ENCODE measurements at regions not wholly inside any gene's neighbourhood (a gene's known extent, or its start where the extent isn't known, plus 50 kb on each side); places are given as distances from the start of the nearest gene placed in this dataset.

DNA sequence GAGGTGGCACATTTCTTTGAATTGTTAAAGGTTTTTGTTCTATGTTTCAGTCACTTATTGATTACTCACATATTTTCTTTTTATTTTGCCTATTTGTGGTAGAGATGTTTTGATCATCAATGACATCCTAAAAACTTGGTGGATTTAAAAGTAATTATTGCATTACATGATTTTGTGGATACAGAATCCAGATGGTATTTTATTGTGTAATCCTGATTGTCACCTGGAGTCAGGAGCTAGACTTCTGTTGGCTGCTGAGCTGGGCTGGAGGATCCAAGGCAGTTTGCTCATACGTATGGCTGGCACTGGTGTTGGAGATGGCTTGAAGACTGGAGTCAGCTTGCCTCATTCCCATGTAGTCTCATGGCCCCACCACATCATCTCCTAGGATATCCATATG lies 1009.6 kb upstream of the PCDH7 start:
- Histone ChIP-seq H3K36me3 (ENCODE audit: insufficient read depth) (no peaks in the 10 kb centered on the region), H3K27ac (ENCODE audit: low read depth) (no peak overlapping the region), H2AFZ (no peak overlapping the region), H3K9me2 (ENCODE audit: insufficient read depth) (no peaks in the 10 kb centered on the region), H3K27me3 (ENCODE audit: insufficient read depth) (no peaks in the 10 kb centered on the region), H3K4me1 (ENCODE audit: insufficient read depth) (no peaks in the 10 kb centered on the region), H3K4me3 (no peak overlapping the region), H3K79me2 (replicated peaks; ENCODE audit: insufficient read depth) (no peaks in the 10 kb centered on the region), H3F3A (replicated peaks; ENCODE audit: low read depth) (no peaks in the 10 kb centered on the region), H3K4me2 (no peak overlapping the region), H4K20me1 (replicated peaks; ENCODE audit: insufficient read depth) (no peaks in the 10 kb centered on the region)
- H3K4me1 Mint-ChIP-seq, result no peaks in the 10 kb centered on the region
- ATAC-seq (no peak), DNase-seq (ENCODE audit: low spot score) (no peak)
- H3K4me3 Mint-ChIP-seq, result no peak overlapping the region
- H3K9me3 Mint-ChIP-seq, result peaks cover 20% of the 10 kb centered on the region
- peaks cover 14% of the 10 kb centered on the region for H3K36me3 Mint-ChIP-seq (ENCODE audit: low read depth)
- TF ChIP-seq STAT1 (IDR thresholded peaks at IDR 0.05; ENCODE audit: unreplicated experiment), result no peak
- TF ChIP-seq, protein P1, sequence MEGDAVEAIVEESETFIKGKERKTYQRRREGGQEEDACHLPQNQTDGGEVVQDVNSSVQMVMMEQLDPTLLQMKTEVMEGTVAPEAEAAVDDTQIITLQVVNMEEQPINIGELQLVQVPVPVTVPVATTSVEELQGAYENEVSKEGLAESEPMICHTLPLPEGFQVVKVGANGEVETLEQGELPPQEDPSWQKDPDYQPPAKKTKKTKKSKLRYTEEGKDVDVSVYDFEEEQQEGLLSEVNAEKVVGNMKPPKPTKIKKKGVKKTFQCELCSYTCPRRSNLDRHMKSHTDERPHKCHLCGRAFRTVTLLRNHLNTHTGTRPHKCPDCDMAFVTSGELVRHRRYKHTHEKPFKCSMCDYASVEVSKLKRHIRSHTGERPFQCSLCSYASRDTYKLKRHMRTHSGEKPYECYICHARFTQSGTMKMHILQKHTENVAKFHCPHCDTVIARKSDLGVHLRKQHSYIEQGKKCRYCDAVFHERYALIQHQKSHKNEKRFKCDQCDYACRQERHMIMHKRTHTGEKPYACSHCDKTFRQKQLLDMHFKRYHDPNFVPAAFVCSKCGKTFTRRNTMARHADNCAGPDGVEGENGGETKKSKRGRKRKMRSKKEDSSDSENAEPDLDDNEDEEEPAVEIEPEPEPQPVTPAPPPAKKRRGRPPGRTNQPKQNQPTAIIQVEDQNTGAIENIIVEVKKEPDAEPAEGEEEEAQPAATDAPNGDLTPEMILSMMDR (conservative IDR thresholded peaks at IDR 0.05; ENCODE audit: low read depth in 2 of 2), result no peak
- no peak for TF ChIP-seq ZNF331 (CRISPR knock-in tag; IDR thresholded peaks at IDR 0.05; ENCODE audit: low read depth)
- no peak for TF ChIP-seq EZH2phosphoT487 (IDR thresholded peaks at IDR 0.05; ENCODE audit: unreplicated experiment)
- TF ChIP-seq, protein P2, sequence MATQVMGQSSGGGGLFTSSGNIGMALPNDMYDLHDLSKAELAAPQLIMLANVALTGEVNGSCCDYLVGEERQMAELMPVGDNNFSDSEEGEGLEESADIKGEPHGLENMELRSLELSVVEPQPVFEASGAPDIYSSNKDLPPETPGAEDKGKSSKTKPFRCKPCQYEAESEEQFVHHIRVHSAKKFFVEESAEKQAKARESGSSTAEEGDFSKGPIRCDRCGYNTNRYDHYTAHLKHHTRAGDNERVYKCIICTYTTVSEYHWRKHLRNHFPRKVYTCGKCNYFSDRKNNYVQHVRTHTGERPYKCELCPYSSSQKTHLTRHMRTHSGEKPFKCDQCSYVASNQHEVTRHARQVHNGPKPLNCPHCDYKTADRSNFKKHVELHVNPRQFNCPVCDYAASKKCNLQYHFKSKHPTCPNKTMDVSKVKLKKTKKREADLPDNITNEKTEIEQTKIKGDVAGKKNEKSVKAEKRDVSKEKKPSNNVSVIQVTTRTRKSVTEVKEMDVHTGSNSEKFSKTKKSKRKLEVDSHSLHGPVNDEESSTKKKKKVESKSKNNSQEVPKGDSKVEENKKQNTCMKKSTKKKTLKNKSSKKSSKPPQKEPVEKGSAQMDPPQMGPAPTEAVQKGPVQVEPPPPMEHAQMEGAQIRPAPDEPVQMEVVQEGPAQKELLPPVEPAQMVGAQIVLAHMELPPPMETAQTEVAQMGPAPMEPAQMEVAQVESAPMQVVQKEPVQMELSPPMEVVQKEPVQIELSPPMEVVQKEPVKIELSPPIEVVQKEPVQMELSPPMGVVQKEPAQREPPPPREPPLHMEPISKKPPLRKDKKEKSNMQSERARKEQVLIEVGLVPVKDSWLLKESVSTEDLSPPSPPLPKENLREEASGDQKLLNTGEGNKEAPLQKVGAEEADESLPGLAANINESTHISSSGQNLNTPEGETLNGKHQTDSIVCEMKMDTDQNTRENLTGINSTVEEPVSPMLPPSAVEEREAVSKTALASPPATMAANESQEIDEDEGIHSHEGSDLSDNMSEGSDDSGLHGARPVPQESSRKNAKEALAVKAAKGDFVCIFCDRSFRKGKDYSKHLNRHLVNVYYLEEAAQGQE (IDR thresholded peaks at IDR 0.05; ENCODE audit: unreplicated experiment), result no peak
- TF ChIP-seq, protein P3, sequence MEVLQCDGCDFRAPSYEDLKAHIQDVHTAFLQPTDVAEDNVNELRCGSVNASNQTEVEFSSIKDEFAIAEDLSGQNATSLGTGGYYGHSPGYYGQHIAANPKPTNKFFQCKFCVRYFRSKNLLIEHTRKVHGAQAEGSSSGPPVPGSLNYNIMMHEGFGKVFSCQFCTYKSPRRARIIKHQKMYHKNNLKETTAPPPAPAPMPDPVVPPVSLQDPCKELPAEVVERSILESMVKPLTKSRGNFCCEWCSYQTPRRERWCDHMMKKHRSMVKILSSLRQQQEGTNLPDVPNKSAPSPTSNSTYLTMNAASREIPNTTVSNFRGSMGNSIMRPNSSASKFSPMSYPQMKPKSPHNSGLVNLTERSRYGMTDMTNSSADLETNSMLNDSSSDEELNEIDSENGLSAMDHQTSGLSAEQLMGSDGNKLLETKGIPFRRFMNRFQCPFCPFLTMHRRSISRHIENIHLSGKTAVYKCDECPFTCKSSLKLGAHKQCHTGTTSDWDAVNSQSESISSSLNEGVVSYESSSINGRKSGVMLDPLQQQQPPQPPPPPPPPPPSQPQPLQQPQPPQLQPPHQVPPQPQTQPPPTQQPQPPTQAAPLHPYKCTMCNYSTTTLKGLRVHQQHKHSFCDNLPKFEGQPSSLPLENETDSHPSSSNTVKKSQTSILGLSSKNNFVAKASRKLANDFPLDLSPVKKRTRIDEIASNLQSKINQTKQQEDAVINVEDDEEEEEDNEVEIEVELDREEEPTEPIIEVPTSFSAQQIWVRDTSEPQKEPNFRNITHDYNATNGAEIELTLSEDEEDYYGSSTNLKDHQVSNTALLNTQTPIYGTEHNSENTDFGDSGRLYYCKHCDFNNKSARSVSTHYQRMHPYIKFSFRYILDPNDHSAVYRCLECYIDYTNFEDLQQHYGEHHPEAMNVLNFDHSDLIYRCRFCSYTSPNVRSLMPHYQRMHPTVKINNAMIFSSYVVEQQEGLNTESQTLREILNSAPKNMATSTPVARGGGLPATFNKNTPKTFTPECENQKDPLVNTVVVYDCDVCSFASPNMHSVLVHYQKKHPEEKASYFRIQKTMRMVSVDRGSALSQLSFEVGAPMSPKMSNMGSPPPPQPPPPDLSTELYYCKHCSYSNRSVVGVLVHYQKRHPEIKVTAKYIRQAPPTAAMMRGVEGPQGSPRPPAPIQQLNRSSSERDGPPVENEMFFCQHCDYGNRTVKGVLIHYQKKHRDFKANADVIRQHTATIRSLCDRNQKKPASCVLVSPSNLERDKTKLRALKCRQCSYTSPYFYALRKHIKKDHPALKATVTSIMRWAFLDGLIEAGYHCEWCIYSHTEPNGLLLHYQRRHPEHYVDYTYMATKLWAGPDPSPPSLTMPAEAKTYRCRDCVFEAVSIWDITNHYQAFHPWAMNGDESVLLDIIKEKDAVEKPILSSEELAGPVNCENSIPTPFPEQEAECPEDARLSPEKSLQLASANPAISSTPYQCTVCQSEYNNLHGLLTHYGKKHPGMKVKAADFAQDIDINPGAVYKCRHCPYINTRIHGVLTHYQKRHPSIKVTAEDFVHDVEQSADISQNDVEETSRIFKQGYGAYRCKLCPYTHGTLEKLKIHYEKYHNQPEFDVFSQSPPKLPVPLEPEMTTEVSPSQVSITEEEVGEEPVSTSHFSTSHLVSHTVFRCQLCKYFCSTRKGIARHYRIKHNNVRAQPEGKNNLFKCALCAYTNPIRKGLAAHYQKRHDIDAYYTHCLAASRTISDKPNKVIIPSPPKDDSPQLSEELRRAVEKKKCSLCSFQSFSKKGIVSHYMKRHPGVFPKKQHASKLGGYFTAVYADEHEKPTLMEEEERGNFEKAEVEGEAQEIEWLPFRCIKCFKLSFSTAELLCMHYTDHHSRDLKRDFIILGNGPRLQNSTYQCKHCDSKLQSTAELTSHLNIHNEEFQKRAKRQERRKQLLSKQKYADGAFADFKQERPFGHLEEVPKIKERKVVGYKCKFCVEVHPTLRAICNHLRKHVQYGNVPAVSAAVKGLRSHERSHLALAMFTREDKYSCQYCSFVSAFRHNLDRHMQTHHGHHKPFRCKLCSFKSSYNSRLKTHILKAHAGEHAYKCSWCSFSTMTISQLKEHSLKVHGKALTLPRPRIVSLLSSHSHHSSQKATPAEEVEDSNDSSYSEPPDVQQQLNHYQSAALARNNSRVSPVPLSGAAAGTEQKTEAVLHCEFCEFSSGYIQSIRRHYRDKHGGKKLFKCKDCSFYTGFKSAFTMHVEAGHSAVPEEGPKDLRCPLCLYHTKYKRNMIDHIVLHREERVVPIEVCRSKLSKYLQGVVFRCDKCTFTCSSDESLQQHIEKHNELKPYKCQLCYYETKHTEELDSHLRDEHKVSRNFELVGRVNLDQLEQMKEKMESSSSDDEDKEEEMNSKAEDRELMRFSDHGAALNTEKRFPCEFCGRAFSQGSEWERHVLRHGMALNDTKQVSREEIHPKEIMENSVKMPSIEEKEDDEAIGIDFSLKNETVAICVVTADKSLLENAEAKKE (CRISPR knock-in tag; IDR thresholded peaks at IDR 0.05), result no peak
- TF ChIP-seq JUNB (IDR thresholded peaks at IDR 0.05; ENCODE audit: unreplicated experiment), result no peak
- TF ChIP-seq, protein P4, sequence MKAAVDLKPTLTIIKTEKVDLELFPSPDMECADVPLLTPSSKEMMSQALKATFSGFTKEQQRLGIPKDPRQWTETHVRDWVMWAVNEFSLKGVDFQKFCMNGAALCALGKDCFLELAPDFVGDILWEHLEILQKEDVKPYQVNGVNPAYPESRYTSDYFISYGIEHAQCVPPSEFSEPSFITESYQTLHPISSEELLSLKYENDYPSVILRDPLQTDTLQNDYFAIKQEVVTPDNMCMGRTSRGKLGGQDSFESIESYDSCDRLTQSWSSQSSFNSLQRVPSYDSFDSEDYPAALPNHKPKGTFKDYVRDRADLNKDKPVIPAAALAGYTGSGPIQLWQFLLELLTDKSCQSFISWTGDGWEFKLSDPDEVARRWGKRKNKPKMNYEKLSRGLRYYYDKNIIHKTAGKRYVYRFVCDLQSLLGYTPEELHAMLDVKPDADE (IDR thresholded peaks at IDR 0.05), result no peak
- no peak for TF ChIP-seq CREB1 (CRISPR knock-in tag; IDR thresholded peaks at IDR 0.05; ENCODE audit: low read depth)
- TF ChIP-seq NANOG (IDR thresholded peaks at IDR 0.05; ENCODE audit: borderline replicate concordance), result no peak
- no peak for TF ChIP-seq ZNF114 (CRISPR knock-in tag; IDR thresholded peaks at IDR 0.05)
- no peak for TF ChIP-seq POLR2AphosphoS5 (IDR thresholded peaks at IDR 0.05; ENCODE audit: low read depth)
- no peak for TF ChIP-seq EZH2 (IDR thresholded peaks at IDR 0.05; ENCODE audit: low read depth, unreplicated experiment)
- no peak overlapping the region for H3K27ac Mint-ChIP-seq
- no peaks in the 10 kb centered on the region for H3K27me3 Mint-ChIP-seq (ENCODE audit: insufficient read depth, low read depth, poor library complexity)
